Small intestine (tissue), 7 donors: ENCODE measurements at regions not wholly inside any gene's neighbourhood (a gene's known extent, or its start where the extent isn't known, plus 50 kb on each side); places are given as distances from the start of the nearest gene placed in this dataset.

ENCODE experiments used
- DNase-seq, 2 donors: peaks; one replicate each; pipeline versions ENCODE4 v3.0.0 to v3.0.0-alpha.2; 2013
- FAIRE-seq: peaks from 2 replicates; lab custom pipeline; 2012; peaks lifted over from hg19 to GRCh38; lab: Jason Lieb, UNC
- H3K27ac ChIP-seq, 3 donors: one replicate each; pipeline ENCODE4 v1.5.1; 2013; ENCODE audit warnings: low read length in 2 of 3, mild to moderate bottlenecking in 2 of 3, control low read depth in 1 of 3, inconsistent platforms in 1 of 3, low read depth in 1 of 3, moderate library complexity in 1 of 3
- H3K27me3 ChIP-seq, 3 donors: one replicate each; pipeline ENCODE4 v1.6.1; 2013; ENCODE audit warnings: low read length in 3 of 3, inconsistent platforms in 1 of 3; ENCODE audit not compliant: control insufficient read depth in 3 of 3, insufficient read depth in 3 of 3
- H3K36me3 ChIP-seq, 3 donors: one replicate each; pipeline ENCODE4 v1.6.1; 2013; ENCODE audit warnings: low read length in 3 of 3, inconsistent platforms in 1 of 3, low read depth in 1 of 3, mild to moderate bottlenecking in 1 of 3, moderate library complexity in 1 of 3; ENCODE audit not compliant: control insufficient read depth in 3 of 3, insufficient read depth in 2 of 3
- H3K4me1 ChIP-seq, 3 donors: one replicate each; pipeline ENCODE4 v1.6.1; 2013; ENCODE audit warnings: low read length in 2 of 3, inconsistent platforms in 1 of 3, low read depth in 1 of 3, mild to moderate bottlenecking in 1 of 3, moderate library complexity in 1 of 3; ENCODE audit not compliant: control insufficient read depth in 3 of 3, insufficient read depth in 2 of 3
- H3K4me3 ChIP-seq, 3 donors: one replicate each; pipeline ENCODE4 v1.5.1; 2013; ENCODE audit warnings: low read length in 3 of 3, control low read depth in 1 of 3, inconsistent platforms in 1 of 3, low read depth in 1 of 3, mild to moderate bottlenecking in 1 of 3, moderate library complexity in 1 of 3
- H3K9me3 ChIP-seq, 2 donors: one replicate each; pipeline ENCODE4 v1.6.1; 2013; ENCODE audit warnings: low read depth in 1 of 2, low read length in 1 of 2; ENCODE audit not compliant: control insufficient read depth in 2 of 2, insufficient read depth in 1 of 2
- WGBS, 3 donors: extraction: QIAGEN DNeasy Blood & Tissue Kit; methylation state at CpG; one replicate each; pipeline ENCODE4 v1.1.7; 2013; 5-methylcytosine and 5-hydroxymethylcytosine counted together
- donor health status: healthy with polysubstance abuse.
- donor health status: control.
- donor health status: control.
- donor health status: Bipolar disorder and iron deficiency.
- donor health status: healthy.

DNA sequence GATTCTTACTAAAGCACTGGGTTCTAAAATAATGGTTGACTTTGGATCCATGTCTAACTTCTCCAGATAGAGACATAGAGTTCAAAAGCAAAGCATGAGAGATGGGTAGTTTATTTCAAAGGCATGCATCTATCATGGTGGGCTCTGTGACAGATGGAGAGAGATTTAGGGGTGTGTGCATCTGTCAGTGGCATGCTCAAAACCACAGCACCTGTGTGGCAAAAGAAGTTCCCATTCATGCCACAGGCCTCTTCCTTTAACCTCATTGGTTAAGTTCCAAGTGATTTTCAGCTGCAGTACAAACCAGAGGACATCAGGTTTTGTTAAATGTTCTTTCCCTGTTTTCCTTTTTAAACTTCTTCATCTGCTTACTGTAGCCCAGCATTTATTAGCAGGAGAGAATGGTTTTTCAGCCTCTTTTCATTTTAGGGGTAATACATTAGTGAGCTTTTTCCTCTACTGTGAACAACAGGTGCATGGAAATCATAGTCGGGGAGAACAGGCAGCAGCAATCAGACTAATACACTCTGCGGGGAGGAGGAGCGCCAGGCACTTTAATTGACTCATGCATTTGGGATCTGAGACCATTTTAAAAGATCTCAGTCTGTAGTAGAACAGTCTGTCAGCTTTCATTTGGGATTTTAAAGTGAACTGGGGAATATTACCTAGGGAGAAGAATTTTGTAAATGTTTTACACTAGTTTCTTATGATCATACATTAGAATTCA, 52.4 kb upstream of the UPP2 start:
- Histone ChIP-seq H3K9me3 (no peaks in the 10 kb centered on the region), H3K27ac (no peak overlapping the region), H3K4me3 (no peak overlapping the region), H3K36me3 (no peaks in the 10 kb centered on the region), H3K27me3 (no peaks in the 10 kb centered on the region), H3K4me1 (no peaks in the 10 kb centered on the region)
- FAIRE-seq (no peak), DNase-seq (no peak)
- WGBS, 3 donors, result 71 to 78% (median 76%) methylated on average over 3 of the region's 3 CpGs

DNA sequence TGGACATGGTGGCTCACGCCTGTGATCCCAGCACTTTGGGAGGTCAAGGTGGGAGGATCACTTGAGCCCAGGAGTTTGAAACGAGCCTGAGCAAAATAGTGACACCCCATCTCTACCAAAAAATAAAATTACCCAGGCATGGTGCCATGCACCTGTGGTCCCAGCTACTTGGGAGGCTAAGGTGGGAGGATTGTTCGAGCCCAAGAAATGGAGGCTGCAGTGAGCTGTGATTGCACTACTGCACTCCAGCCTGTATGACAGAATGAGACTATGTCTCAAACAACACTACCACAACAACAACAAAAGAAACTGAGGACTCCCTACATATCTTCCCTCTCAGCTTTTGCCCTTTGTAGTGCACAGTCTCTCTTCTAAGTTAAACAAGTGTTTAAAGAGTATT, 53.3 kb upstream of the UPP2 start:
- no peaks in the 10 kb centered on the region for H3K36me3 ChIP-seq
- DNase-seq, result no peak
- H3K27me3 ChIP-seq, result no peaks in the 10 kb centered on the region
- 81 to 92% (median 87%) methylated on average over 3 of the region's 3 CpGs for WGBS, 3 donors
- H3K4me1 ChIP-seq, result no peaks in the 10 kb centered on the region
- H3K9me3 ChIP-seq, result no peaks in the 10 kb centered on the region
- no peak for FAIRE-seq
- no peak overlapping the region for H3K27ac ChIP-seq
- H3K4me3 ChIP-seq, result no peak overlapping the region

DNA sequence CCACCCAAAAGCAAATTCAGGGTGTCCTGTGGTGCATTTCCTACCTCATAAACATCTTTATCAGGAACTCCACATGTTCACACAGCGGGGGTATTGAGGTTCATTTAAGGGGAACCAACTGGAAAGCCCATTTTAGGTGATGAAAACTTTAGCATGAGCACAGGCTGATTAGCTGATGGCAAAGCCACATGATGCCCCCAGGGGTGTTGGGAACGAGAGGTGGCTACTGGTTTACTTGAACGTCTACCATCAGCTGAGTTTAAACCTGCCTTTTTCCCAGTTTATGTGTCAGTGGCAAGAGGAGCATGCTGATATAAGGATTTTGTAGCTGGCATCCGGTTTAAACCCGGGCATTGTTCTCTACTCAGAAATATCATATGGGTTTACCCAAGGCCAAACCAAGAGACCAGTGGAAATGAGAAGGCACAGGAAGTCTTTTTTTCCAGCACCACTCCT, 54.5 kb upstream of the UPP2 start:
- no peaks in the 10 kb centered on the region for H3K4me1 ChIP-seq
- no peaks in the 10 kb centered on the region for H3K9me3 ChIP-seq
- 78 to 91% (median 89%) methylated on average over 5 of the region's 5 CpGs for WGBS, 3 donors
- DNase-seq (no peak), FAIRE-seq (no peak)
- no peak overlapping the region for H3K27ac ChIP-seq
- H3K27me3 ChIP-seq, result no peaks in the 10 kb centered on the region
- H3K36me3 ChIP-seq, result no peaks in the 10 kb centered on the region
- no peak overlapping the region for H3K4me3 ChIP-seq

DNA sequence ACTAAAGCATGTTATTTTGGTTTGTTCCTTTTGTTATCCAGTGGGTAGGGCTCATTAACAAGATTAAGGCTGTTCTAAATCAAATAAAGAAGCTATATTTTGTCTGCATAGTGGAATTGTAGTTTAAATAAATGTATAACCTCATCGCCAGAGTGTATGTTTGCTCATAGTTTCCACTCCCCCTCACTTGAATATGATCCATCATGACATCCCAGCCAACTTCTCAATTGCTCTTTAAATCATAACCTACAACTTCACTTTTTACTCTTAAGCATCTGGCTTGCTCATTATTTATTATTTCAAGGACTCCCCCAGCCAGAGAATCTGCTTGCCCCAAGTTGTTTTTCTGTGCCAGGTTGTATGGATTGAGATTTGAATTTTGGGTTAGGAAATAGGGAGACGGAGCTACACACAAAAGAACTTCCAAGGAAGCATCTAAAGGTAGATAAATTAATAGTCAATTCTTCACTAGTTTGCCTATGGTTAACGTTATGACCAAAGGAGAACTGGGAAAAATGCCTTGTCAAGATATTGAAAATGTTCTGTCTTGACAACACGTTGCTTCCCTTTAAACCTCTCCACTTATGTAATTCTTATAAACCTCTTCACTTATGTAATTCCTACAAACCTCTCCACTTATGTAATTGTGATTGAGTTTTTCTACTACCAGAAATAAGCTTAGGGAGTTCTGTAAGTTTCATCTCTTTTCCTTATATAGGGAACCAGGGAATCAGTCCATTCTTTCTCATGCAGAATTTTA, 55.4 kb upstream of the UPP2 start:
- DNase-seq, result no peak
- no peak for FAIRE-seq
- 63 to 85% (median 73%) methylated on average over 4 of the region's 4 CpGs for WGBS, 3 donors

DNA sequence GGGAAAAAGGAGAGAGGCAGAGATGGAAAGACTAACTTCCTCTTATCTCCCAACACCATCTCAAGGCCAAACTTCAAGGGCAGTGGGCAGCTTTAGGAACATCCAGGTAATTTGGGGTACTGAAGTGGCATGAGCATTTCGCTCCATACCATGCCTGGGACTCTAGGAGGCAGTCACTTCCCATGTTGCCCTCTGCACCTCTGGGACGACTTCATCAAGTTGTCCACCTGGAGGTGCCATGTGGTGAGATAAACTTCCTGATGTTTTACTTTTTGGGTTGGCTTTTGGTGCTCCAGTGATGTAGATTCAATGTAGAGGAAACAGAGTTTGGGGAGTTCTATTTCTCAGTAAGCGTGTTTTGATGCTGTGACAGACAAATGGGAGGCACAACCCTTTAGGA, 56.3 kb upstream of the UPP2 start:
- Histone ChIP-seq H3K27ac (no peak overlapping the region), H3K36me3 (no peaks in the 10 kb centered on the region), H3K9me3 (no peaks in the 10 kb centered on the region), H3K27me3 (no peaks in the 10 kb centered on the region), H3K4me3 (no peak overlapping the region), H3K4me1 (no peaks in the 10 kb centered on the region)
- 66 to 79% (median 72%) methylated on average over 3 of the region's 3 CpGs for WGBS, 3 donors
- peak; percentile 40 to 66 for DNase-seq
- FAIRE-seq, result no peak

More for the DNA sequence above, 55.4 kb upstream of the UPP2 start:
- H3K4me3 ChIP-seq, result no peak overlapping the region
- no peaks in the 10 kb centered on the region for H3K4me1 ChIP-seq
- no peak overlapping the region for H3K27ac ChIP-seq
- no peaks in the 10 kb centered on the region for H3K9me3 ChIP-seq
- no peaks in the 10 kb centered on the region for H3K27me3 ChIP-seq
- no peaks in the 10 kb centered on the region for H3K36me3 ChIP-seq

DNA sequence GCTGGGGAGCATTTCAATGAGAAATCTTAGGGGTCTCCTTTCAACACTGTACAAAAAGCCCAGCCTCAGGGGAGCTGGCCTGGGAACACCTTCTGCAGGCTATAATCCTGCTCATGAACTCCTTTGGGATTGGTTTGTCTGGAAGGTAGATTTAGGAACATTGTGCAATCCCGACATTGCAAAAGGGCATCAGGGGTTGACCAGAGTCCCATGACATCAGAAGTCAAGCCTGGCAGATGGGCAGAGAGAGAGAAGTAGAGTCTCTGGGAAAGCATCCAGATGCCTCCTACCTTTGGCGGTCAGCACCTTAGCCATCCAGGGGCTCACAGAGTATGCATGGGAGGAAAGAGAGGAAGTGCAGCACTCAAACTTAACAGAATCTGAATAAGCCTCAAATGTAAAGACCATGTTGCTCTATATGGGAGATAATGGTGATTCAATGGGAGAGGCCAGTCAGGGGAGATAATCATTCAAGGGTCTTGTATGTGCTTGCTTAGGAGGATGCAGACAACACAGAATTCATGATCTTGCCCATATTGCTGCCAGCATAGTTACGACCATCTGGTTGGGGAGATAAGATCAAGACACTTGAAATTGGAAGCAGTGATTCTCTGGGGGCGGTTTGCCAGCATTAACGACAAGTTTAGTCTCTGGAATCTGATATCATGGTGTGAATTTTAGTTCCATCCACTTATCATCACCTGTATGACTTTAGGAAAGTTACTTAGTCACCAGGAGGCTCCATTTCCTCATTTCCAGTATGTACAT, 58.3 kb upstream of the UPP2 start:
- H3K4me3 ChIP-seq, result no peak overlapping the region
- no peak overlapping the region for H3K27ac ChIP-seq
- WGBS, 3 donors, result 70 to 78% (median 77%) methylated on average over 5 of the region's 5 CpGs
- H3K36me3 ChIP-seq, result no peaks in the 10 kb centered on the region
- DNase-seq, result no peak
- FAIRE-seq, result no peak
- H3K27me3 ChIP-seq, result no peaks in the 10 kb centered on the region
- no peaks in the 10 kb centered on the region for H3K9me3 ChIP-seq
- peaks cover 0 to 2% (median 0%) of the 10 kb centered on the region in 3 donors for H3K4me1 ChIP-seq

DNA sequence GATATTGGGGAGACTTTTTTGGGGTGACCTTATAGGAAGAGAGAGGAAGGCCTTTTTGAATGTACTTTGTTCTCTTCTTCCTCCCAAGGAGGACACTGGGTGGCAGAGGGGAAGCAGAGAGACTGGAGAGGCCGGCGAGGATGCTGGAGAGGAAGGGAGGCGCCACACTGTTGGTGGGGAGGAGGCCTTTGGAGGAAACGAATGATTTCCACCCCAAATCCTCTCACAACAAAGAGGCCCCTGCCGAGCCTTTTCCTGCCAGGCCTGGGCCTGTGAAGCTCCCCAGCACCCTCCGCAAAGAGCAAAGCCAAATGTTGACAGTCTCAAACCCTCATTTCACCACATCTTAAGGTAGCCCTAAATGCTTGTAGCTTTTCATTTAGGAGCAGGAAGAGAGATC, 59.0 kb upstream of the UPP2 start:
- DNase-seq (no peak), FAIRE-seq (no peak)
- no peaks in the 10 kb centered on the region for H3K36me3 ChIP-seq
- no peaks in the 10 kb centered on the region for H3K9me3 ChIP-seq
- WGBS, 3 donors, result 67 to 94% (median 85%) methylated on average over 5 to 6 of the region's 6 CpGs
- H3K4me3 ChIP-seq, result no peak overlapping the region
- no peak overlapping the region for H3K27ac ChIP-seq
- H3K27me3 ChIP-seq, result no peaks in the 10 kb centered on the region
- peaks cover 0 to 2% (median 0%) of the 10 kb centered on the region in 3 donors for H3K4me1 ChIP-seq

DNA sequence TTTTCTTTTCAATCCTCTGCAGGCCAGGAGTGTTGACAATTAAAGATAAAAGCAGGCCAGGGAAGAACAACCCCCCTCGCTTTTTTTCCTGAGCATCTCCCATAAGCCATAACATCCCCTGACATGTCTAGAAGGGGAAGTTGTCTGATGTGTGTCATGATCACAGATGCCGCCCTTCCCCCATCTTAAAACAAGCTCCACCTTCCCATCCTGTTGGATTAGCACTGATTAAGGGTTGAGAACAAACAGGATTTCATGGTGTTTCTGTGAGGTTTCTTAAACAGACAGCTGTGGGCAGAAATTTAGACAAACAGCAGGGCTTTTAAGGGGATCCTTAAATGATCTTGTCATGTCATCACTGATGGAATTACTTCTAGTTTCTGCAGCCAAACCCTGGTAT, 59.4 kb upstream of the UPP2 start:
- H3K9me3 ChIP-seq, result no peaks in the 10 kb centered on the region
- H3K27ac ChIP-seq, result no peak overlapping the region
- no peak for DNase-seq
- H3K36me3 ChIP-seq, result no peaks in the 10 kb centered on the region
- H3K27me3 ChIP-seq, result no peaks in the 10 kb centered on the region
- H3K4me1 ChIP-seq, result peaks cover 0 to 2% (median 0%) of the 10 kb centered on the region in 3 donors
- no peak overlapping the region for H3K4me3 ChIP-seq
- no peak for FAIRE-seq
- WGBS, 3 donors, result 57 to 90% (median 89%) methylated on average over 2 of the region's 2 CpGs
